Astrocyte (in vitro differentiated cells and primary cell): ENCODE measurements at regions not wholly inside any gene's neighbourhood (a gene's known extent, or its start where the extent isn't known, plus 50 kb on each side); places are given as distances from the start of the nearest gene placed in this dataset.
"Not testable (repeated sequence)": the region's sequence is repeated elsewhere in the genome, so short reads cannot be mapped to it uniquely, and the experiment has no call there.

Experiments used
- CTCF ChIP-seq: IDR thresholded peaks from 2 replicates; pipeline ENCODE4 v1.5.1; 2011; ENCODE audit warnings: low read depth, mild to moderate bottlenecking, inconsistent platforms, low read length, moderate library complexity; ENCODE audit not compliant: insufficient read depth
- EZH2 ChIP-seq: IDR thresholded peaks from 2 replicates; pipeline ENCODE4 v1.6.1; 2012; ENCODE audit warnings: mild to moderate bottlenecking, low read length, inconsistent platforms; ENCODE audit not compliant: insufficient read depth

GRCh38 chr10:120798276-120798675, 52.9 kb upstream of the WDR11 start:
- not testable (repeated sequence) for TF ChIP-seq CTCF, EZH2
